GM12878 (cell line): ENCODE measurements at regions not wholly inside any gene's neighbourhood (a gene's known extent, or its start where the extent isn't known, plus 50 kb on each side); places are given as distances from the start of the nearest gene placed in this dataset.

Experiments used
- EP300 ChIP-seq, 2 experiments: fragments of 150-350 bp in 1 of 2; IDR thresholded peaks; 2 replicates each; pipeline ENCODE4 v1.6.1; 2011 to 2012; ENCODE audit warnings: low read depth in 2 of 2, low read length in 2 of 2, borderline replicate concordance in 1 of 2, improper control_type of control experiment in 1 of 2, inconsistent platforms in 1 of 2; ENCODE audit not compliant: control insufficient read depth in 1 of 2
- EZH2 ChIP-seq: IDR thresholded peaks from 2 replicates; pipeline ENCODE4 v1.6.1; 2012; ENCODE audit warnings: low read depth, mild to moderate bottlenecking, control low read depth, inconsistent platforms, low read length, borderline replicate concordance; ENCODE audit not compliant: control insufficient read depth
- FOXM1 ChIP-seq: IDR thresholded peaks from 2 replicates; pipeline ENCODE4 v1.6.1; 2012; ENCODE audit warnings: low read depth, mild to moderate bottlenecking, inconsistent platforms, low read length, moderate library complexity
- IKZF1 ChIP-seq: fragments of 450-650 bp; conservative IDR thresholded peaks from 2 replicates; pipeline ENCODE4 v1.6.1; 2017; ENCODE audit warnings: antibody characterized with exemption, mild to moderate bottlenecking
- IRF4 ChIP-seq: IDR thresholded peaks from 2 replicates; pipeline ENCODE4 v1.6.1; 2011; ENCODE audit warnings: low read depth, low read length
- MXI1 ChIP-seq: fragments of 150-350 bp; IDR thresholded peaks from 2 replicates; pipeline ENCODE4 v1.6.1; 2011; ENCODE audit warnings: low read depth, mild to moderate bottlenecking, inconsistent platforms, low read length, improper control_type of control experiment
- RAD51 ChIP-seq: fragments of 450-650 bp; IDR thresholded peaks from 2 replicates; pipeline ENCODE4 v1.6.1; 2016; ENCODE audit warnings: moderate library complexity, mild to moderate bottlenecking, inconsistent platforms
- RCOR1 ChIP-seq: conservative IDR thresholded peaks from 2 replicates; pipeline ENCODE4 v1.6.1; 2012; ENCODE audit warnings: low read depth, low read length, improper control_type of control experiment
- SIX5 ChIP-seq: IDR thresholded peaks from 2 replicates; pipeline ENCODE4 v1.6.1; 2011; ENCODE audit warnings: mild to moderate bottlenecking, low read depth, low read length, moderate library complexity; ENCODE audit not compliant: severe bottlenecking
- SMAD1 ChIP-seq: fragments of 450-650 bp; IDR thresholded peaks from 2 replicates; pipeline ENCODE4 v1.6.1; 2018; ENCODE audit warnings: mild to moderate bottlenecking, low read depth; ENCODE audit not compliant: partially characterized antibody
- TF ChIP-seq, protein P1 (sequence below), 3 experiments: IDR thresholded peaks in 2 of 3; conservative IDR thresholded peaks in 1 of 3; 2 replicates each; pipeline ENCODE4 v1.5.1; 2011; ENCODE audit warnings: low read depth in 3 of 3, low read length in 3 of 3, mild to moderate bottlenecking in 3 of 3, control low read depth in 2 of 3, moderate library complexity in 2 of 3, inconsistent platforms in 1 of 3, mixed read lengths in 1 of 3; ENCODE audit not compliant: control insufficient read depth in 2 of 3, insufficient read depth in 1 of 3; ENCODE audit errors: extremely low read depth in 1 of 3
- TF ChIP-seq, protein P2 (sequence below): IDR thresholded peaks from 2 replicates; pipeline ENCODE4 v1.6.1; 2012; ENCODE audit warnings: mild to moderate bottlenecking, low read depth, low read length
- TF ChIP-seq, protein P3 (sequence below): IDR thresholded peaks from 2 replicates; pipeline ENCODE4 v1.6.1; 2012; ENCODE audit warnings: low read depth, low read length, improper control_type of control experiment
- TF ChIP-seq, protein P4 (sequence below): IDR thresholded peaks from 2 replicates; pipeline ENCODE4 v1.6.1; 2012; ENCODE audit warnings: low read depth, low read length, improper control_type of control experiment

DNA sequence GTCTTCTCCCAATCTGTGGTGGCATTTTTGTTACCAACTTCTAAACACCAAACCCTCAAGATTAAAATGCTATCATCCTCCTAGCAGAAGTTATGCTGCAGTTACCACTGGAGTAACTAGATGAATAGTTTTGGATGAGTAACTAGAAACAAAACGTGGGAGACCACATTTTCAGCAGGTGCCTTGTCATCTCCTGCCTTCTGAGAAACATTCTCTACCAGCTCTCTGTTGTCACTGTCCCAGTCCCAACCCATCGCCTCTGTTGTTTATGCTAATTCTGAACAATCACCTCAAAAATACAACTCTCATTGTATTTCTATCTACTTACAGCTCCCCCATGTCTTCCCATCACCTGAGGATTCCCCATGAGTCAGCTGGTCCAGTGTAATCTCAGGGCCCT is 652.5 kb upstream of the ADAMTS16 start:
- TF ChIP-seq RAD51 (no peak), SIX5 (no peak), FOXM1 (no peak), MXI1 (no peak), EZH2 (no peak), RCOR1 (no peak), IKZF1 (no peak), SMAD1 (no peak), IRF4 (no peak), EP300 (IDR thresholded peaks at IDR 0.05; ENCODE audit: borderline replicate concordance in 1 of 2, control insufficient read depth in 1 of 2, low read depth in 2 of 2, low read length in 2 of 2) (no peak)
- TF ChIP-seq, protein P1, sequence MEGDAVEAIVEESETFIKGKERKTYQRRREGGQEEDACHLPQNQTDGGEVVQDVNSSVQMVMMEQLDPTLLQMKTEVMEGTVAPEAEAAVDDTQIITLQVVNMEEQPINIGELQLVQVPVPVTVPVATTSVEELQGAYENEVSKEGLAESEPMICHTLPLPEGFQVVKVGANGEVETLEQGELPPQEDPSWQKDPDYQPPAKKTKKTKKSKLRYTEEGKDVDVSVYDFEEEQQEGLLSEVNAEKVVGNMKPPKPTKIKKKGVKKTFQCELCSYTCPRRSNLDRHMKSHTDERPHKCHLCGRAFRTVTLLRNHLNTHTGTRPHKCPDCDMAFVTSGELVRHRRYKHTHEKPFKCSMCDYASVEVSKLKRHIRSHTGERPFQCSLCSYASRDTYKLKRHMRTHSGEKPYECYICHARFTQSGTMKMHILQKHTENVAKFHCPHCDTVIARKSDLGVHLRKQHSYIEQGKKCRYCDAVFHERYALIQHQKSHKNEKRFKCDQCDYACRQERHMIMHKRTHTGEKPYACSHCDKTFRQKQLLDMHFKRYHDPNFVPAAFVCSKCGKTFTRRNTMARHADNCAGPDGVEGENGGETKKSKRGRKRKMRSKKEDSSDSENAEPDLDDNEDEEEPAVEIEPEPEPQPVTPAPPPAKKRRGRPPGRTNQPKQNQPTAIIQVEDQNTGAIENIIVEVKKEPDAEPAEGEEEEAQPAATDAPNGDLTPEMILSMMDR (IDR thresholded peaks at IDR 0.05 in 2 of 3, conservative IDR thresholded peaks at IDR 0.05 in 1 of 3; ENCODE audit: control insufficient read depth in 2 of 3, extremely low read depth in 1 of 3, insufficient read depth in 1 of 3, low read depth in 3 of 3, low read length in 3 of 3) = no peak
- TF ChIP-seq, protein P2, sequence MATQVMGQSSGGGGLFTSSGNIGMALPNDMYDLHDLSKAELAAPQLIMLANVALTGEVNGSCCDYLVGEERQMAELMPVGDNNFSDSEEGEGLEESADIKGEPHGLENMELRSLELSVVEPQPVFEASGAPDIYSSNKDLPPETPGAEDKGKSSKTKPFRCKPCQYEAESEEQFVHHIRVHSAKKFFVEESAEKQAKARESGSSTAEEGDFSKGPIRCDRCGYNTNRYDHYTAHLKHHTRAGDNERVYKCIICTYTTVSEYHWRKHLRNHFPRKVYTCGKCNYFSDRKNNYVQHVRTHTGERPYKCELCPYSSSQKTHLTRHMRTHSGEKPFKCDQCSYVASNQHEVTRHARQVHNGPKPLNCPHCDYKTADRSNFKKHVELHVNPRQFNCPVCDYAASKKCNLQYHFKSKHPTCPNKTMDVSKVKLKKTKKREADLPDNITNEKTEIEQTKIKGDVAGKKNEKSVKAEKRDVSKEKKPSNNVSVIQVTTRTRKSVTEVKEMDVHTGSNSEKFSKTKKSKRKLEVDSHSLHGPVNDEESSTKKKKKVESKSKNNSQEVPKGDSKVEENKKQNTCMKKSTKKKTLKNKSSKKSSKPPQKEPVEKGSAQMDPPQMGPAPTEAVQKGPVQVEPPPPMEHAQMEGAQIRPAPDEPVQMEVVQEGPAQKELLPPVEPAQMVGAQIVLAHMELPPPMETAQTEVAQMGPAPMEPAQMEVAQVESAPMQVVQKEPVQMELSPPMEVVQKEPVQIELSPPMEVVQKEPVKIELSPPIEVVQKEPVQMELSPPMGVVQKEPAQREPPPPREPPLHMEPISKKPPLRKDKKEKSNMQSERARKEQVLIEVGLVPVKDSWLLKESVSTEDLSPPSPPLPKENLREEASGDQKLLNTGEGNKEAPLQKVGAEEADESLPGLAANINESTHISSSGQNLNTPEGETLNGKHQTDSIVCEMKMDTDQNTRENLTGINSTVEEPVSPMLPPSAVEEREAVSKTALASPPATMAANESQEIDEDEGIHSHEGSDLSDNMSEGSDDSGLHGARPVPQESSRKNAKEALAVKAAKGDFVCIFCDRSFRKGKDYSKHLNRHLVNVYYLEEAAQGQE = no peak
- TF ChIP-seq, protein P3, sequence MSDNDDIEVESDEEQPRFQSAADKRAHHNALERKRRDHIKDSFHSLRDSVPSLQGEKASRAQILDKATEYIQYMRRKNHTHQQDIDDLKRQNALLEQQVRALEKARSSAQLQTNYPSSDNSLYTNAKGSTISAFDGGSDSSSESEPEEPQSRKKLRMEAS = no peak
- TF ChIP-seq, protein P4, sequence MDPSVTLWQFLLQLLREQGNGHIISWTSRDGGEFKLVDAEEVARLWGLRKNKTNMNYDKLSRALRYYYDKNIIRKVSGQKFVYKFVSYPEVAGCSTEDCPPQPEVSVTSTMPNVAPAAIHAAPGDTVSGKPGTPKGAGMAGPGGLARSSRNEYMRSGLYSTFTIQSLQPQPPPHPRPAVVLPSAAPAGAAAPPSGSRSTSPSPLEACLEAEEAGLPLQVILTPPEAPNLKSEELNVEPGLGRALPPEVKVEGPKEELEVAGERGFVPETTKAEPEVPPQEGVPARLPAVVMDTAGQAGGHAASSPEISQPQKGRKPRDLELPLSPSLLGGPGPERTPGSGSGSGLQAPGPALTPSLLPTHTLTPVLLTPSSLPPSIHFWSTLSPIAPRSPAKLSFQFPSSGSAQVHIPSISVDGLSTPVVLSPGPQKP = no peak
